Stimulated activated CD4-positive, alpha-beta T cell treated with anti-CD3 and anti-CD28 coated beads, Interleukin-15, amount 100 ng/mL, for 48 hours (primary cell): ENCODE measurements at regions not wholly inside any gene's neighbourhood (a gene's known extent, or its start where the extent isn't known, plus 50 kb on each side); places are given as distances from the start of the nearest gene placed in this dataset.
"Not testable (repeated sequence)": the region's sequence is repeated elsewhere in the genome, so short reads cannot be mapped to it uniquely, and the experiment has no call there.

Experiments used
- DNase-seq, 2 donors: peaks; one replicate each; pipeline ENCODE4 v3.0.0-alpha.2; 2020; ENCODE audit warnings: low read depth in 2 of 2

- DNase-seq: no peak
Observed at GRCh38 chr10:32217216-32217615, 129.7 kb downstream of the EPC1 start.

GRCh38 chr10:32213838-32214237 is 133.1 kb downstream of the EPC1 start:
- DNase-seq: not testable (repeated sequence)

DNA sequence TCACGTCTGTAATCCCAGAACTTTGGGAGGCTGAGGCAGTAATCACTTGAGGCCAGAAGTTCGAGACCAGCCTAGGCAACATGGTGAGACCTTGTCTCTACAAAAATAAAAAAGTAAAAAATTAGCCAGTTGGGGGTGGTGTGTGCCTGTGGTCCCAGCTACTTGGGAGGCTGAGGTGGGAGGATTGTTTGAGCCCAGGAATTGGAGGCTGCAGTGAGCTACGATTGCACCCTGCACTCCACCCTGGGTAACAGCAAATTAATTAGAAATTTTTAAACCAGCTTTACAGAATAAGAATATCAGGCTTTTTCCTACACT is 136.0 kb downstream of the EPC1 start:
- no peak for DNase-seq

GRCh38 chr10:32210306-32211045 is 136.5 kb downstream of the EPC1 start:
- DNase-seq: peak; percentile 4 to 14

GRCh38 chr10:32208005-32208404 is 139.0 kb downstream of the EPC1 start:
- not testable (repeated sequence) for DNase-seq

DNA sequence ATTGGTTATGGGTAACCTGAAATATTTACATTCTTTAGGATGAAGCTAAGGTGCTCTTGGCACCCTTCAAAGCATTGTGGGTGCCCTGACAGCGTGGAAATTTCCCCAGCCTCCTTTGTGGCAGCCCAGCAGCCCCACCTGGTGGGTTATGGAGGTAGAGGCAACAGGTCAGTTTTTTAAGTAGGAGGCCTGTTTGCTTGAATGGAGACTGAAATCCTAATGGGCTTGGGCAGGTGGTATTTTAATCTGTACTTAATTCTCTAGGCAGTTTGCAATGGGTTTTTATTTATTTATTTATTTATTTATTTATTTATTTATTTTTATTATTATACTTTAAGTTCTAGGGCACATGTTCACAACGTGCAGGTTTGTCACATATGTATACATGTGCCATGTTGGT is 139.4 kb downstream of the EPC1 start:
- DNase-seq: peak; percentile 33 to 61

GRCh38 chr10:32205670-32206069 is 141.3 kb downstream of the EPC1 start:
- no peak for DNase-seq

DNA sequence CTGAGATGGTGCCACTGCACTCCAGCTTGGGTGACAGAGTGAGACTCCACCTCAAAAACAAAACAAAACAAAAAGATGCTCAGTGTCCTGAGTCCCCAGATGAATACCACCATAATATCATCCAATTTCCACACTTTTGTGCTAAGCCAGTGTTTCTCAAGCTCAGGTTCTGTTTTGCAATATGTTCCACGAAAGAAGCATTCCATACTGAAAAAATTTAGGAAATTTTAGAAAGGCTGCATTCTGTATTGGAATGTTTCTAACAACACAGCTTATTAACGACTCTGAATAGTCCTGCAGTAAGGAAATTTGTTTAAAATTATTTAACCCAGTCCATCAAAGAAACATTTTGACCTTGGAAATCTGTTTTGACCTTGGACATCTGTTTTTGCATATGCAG is 142.4 kb downstream of the EPC1 start:
- no peak for DNase-seq

DNA sequence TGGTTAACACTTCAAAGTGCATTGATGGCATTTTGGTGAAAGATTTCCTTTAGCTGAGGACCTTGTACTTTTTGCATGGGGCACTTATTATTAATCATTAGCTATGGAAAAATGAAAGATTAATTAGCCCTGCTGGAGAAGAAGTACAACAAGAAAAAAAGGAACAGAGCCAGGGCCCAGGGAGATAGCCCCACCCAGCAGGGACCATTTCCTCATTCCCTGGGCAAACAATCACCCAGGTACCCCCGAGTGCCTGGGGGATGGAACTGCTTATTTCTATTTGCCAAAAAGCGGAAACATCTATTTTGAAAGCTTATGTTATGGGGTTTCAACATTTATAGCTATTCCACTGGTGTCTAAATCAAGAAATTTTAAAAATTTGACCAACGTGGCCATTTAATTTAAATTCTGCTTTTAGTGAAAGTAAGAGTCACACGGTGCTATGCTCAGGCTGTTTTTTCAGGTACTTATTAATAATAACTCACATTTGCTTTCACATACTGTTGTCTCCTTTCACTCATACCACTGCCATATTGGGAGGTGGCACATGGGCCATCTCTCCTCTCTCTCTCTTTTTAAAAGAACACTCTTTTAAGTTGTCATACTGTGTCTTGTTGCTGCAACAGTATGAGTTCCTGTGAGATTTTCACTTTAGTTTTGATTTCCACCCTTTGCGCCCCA is 143.6 kb upstream of the KIF5B start:
- DNase-seq: no peak

GRCh38 chr10:32197423-32197822 is 141.2 kb upstream of the KIF5B start:
- no peak for DNase-seq

GRCh38 chr10:32190890-32191491 is 134.8 kb upstream of the KIF5B start:
- DNase-seq: no peak

- DNase-seq: no peak
Observed at GRCh38 chr10:32189400-32190084, 133.3 kb upstream of the KIF5B start.

- DNase-seq: not testable (repeated sequence)
Observed at GRCh38 chr10:32188601-32189000, 132.4 kb upstream of the KIF5B start.

GRCh38 chr10:32187686-32188085 is 131.5 kb upstream of the KIF5B start:
- DNase-seq: no peak

DNA sequence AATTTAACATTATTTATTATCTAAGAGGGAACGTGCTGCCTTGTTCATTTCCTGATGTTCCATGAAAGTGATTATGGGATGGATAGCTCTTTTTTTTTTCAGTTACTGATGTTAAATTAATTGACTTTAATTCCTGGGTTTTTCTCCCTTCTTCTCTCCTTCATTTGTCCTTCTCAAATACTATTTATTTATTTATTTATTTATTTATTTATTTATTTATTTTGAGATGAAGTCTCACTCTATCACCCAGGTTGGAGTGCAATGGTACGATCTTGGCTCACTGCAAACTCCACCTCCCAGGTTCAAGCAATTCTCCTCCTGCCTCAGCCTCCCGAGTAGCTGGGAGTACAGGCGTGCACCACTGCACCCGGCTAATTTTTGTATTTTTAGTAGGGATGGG is 127.4 kb upstream of the KIF5B start:
- DNase-seq: not testable (repeated sequence)

GRCh38 chr10:32182476-32182875 is 126.3 kb upstream of the KIF5B start:
- DNase-seq: no peak

DNA sequence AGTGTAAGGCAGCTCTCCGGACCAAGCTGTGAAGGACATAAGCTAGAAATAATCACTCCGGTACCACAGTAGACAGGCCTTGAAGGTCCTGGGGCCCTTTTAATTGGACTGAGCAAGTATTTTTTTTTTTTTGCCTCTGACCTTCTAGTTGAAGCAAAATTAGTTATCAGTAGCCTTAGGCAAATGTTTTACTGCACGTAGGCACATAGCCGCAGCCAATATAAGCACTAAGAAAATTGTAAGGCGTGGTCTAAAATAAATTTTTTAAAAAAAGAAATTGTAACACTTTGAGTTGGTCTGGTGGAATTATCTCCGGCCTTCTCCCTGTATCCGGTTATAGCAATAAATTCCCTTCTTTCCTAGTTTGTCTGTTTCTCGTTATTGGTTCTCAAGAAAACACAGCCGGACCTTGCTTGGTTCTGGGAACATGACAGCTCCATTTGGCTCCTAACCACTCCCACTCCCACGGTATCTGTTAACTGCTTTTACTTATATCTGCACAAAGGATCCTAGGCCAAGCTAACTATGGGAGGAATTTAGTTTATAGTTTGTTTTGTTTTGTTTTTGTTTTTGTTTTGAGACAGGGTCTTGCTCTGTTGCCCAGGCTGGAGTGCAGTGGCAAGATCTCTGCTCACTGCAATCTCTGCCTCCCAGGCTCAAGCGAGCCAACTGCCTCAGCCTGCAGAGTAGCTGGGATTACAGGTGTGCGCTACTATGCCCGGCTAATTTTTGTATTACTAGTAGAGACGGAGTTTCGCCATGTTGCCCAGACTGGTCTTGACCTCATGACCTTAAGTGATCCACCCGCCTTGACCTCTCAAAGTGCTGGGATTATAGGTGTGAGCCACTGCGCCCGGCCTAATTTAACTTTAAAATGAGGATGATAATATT is 124.4 kb upstream of the KIF5B start:
- no peak for DNase-seq

DNA sequence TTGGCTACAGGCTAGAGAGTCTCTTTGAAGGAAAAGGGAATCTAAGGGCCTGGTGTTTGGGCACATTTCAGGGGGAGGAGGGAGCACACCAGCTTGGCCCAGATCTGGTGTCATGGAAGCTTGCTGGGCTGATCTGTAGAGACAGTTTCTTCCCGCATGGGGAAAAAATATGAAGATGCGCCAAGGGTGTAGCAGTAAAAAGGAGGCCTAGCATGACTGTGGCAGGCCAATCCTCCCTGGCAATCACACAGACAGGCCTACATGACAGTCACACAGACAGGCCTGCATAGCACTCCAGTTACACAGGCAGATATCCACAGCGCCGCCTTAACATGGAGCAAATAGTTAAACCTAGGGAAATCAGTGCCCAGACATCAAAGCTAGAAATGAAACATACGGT is 123.6 kb upstream of the KIF5B start:
- DNase-seq: no peak

GRCh38 chr10:32177594-32177993 is 121.4 kb upstream of the KIF5B start:
- not testable (repeated sequence) for DNase-seq

- no peak for DNase-seq
Observed at GRCh38 chr10:32175629-32176028, 119.4 kb upstream of the KIF5B start.

DNA sequence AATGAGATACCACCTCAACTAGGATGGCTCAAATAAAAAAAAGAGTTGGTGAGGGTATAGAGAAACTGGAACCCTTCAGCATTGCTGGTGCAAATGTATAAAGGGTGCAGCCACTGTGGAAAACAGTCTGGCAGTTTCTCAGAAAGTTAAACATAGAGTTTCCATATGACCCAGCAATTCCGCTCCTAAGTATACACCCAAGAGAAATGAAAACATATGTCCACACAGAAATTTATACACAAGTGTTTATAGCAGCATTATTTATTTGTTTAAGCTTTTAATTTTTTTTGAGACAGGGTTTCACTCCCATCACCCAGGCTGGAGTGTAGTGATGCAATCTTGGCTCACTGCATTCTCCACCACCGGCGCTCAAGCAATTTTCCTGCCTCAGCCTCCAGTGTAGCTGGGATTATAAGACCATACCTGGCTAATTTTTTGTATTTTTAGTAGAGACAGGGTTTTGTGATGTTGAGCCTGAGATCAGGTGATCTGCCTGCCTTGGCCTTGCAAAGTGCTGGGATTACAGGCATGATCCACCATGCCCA is 118.2 kb upstream of the KIF5B start:
- DNase-seq: no peak
